PC-3 (cell line): ENCODE measurements at regions not wholly inside any gene's neighbourhood (a gene's known extent, or its start where the extent isn't known, plus 50 kb on each side); places are given as distances from the start of the nearest gene placed in this dataset.

ENCODE experiments used
- EZH2 ChIP-seq: fragments of 300-600 bp; sonication (generic); IDR thresholded peaks from one replicate; pipeline ENCODE4 v1.6.1; 2017; ENCODE audit warnings: antibody characterized with exemption, mild to moderate bottlenecking, low read length; ENCODE audit not compliant: unreplicated experiment
- TF ChIP-seq, protein P1 (sequence below): fragments of 300-600 bp; sonication (generic); conservative IDR thresholded peaks from 2 replicates; pipeline ENCODE4 v1.5.1; 2017; ENCODE audit warnings: antibody characterized with exemption, low read depth, mild to moderate bottlenecking, low read length

- no peak for TF ChIP-seq EZH2
- TF ChIP-seq, protein P1, sequence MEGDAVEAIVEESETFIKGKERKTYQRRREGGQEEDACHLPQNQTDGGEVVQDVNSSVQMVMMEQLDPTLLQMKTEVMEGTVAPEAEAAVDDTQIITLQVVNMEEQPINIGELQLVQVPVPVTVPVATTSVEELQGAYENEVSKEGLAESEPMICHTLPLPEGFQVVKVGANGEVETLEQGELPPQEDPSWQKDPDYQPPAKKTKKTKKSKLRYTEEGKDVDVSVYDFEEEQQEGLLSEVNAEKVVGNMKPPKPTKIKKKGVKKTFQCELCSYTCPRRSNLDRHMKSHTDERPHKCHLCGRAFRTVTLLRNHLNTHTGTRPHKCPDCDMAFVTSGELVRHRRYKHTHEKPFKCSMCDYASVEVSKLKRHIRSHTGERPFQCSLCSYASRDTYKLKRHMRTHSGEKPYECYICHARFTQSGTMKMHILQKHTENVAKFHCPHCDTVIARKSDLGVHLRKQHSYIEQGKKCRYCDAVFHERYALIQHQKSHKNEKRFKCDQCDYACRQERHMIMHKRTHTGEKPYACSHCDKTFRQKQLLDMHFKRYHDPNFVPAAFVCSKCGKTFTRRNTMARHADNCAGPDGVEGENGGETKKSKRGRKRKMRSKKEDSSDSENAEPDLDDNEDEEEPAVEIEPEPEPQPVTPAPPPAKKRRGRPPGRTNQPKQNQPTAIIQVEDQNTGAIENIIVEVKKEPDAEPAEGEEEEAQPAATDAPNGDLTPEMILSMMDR: no peak
Measured at GRCh38 chr7:115146148-115146547, 224.3 kb downstream of the MDFIC start.
